B cell (primary cell): ENCODE measurements at regions not wholly inside any gene's neighbourhood (a gene's known extent, or its start where the extent isn't known, plus 50 kb on each side); places are given as distances from the start of the nearest gene placed in this dataset.

ENCODE experiments used
- CTCF ChIP-seq: fragments of 200-600 bp; IDR thresholded peaks from one replicate; pipeline ENCODE4 v1.8.0; 2022; ENCODE audit warnings: antibody characterized with exemption, mild to moderate bottlenecking
- EZH2 ChIP-seq: IDR thresholded peaks from 2 replicates; pipeline ENCODE4 v1.6.1; 2012; ENCODE audit warnings: borderline replicate concordance, low read depth, mild to moderate bottlenecking, moderate library complexity, low read length; ENCODE audit not compliant: insufficient read depth, poor library complexity, severe bottlenecking

- TF ChIP-seq CTCF (no peak), EZH2 (no peak)
These were observed 755.6 kb upstream of the CITED2 start for GRCh38 chr6:140130074-140130473.
